Ecto neural progenitor cell (in vitro differentiated cells): ENCODE measurements at regions not wholly inside any gene's neighbourhood (a gene's known extent, or its start where the extent isn't known, plus 50 kb on each side); places are given as distances from the start of the nearest gene placed in this dataset.

Experiments used
- DNase-seq: peaks from one replicate; pipeline ENCODE4 v3.0.0-alpha.2; 2018; ENCODE audit warnings: low spot score

- no peak for DNase-seq
These were observed 210.0 kb downstream of the FOXO1 start for GRCh38 chr13:40456397-40456953.

DNA sequence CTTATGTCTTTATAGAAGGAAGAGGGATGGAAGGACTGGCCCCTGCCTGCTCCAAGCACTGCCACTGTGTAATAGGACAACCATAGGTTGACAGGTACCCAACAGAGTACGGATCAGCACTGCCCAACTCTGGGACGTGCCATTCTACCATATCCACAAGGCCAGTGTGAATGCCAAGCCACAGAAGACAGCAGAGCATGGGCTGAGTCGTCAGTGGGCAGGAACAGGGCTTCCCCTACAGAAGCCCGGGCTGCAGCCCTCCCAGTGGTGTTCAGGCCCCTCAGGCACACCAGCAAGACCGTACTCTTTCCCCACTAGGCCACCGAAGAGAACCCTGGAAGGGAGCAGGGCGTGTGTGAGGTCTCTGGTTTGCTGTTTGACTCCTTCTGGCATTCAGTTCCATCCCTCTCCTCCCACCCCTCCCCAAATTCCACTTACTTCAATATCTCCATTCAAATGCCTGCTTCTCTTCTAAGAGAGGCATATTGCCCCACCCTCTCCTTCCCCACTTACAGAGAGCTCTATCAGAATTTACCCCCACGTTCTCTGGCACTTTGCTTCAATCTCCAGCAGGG, 209.4 kb downstream of the FOXO1 start:
- DNase-seq, result no peak

DNA sequence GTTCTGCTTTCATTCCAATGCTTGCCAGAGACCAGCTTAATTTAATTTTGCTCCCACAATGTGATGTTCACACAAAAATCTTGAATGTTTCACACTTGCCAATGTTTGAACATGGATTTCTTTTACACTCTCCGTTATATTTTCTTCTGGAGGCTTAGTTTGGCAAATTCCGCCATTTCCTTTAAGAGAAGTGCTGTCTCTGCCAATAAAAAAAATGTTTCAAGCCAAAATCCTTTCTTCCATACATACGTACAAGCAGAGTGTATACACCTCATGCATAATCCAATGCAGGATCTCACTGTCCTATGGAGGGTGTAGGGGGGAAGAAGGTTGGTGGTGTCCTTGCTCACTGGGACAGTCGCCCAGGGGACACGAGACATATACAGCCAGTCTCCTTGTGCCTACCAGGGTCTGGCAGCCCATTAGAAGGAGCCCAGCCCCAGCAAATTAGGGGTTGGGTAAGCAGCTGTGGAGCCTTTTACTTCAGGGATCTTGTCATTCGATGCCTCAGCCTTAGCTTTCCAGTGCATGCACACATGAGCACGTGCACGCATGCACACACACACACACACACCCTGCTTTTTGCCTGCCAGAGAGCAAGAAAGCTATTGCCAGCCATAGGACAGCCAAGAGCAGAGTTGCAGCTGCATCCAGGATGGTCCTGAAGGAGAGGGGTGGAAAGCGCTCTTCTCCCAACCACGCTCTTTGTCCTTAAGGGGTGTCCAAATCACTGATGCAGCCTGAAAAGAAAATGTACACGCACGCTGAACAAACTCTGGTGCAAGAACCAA, 208.3 kb downstream of the FOXO1 start:
- no peak for DNase-seq

DNA sequence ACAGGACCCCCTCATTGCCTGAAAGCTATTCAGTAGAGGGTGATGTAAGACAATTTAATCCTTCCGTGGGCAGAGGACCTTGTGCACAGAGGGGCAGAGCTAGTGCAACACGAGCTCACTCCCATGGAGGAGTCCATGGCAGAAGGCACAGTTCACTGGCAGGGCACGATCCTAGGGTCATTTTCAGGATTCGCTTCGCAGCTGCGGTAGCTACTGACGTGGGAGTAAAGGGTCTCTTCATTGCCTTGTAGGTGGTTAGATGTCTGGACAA, 207.8 kb downstream of the FOXO1 start:
- DNase-seq, result no peak

DNA sequence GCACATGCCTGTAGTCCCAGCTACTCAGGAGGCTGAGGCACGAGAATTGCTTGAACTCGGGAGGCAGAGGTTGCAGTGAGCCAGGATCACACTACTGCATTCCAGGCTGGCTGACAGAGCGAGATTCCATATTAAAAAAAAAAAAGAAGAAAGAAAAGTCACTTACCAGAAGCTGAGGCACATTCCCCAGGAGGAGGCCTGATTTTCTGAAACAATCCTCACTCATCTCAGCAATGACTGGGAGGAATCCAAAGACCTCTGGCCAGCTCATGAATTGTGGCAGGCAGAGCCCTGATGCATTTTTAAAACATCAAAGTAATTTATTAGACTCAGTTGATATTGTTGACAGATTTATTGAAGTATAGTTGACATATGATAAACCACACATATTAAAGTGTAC, 206.3 kb downstream of the FOXO1 start:
- DNase-seq, result no peak

- DNase-seq, result no peak
These were observed 202.0 kb downstream of the FOXO1 start for GRCh38 chr13:40464337-40465014.

GRCh38 chr13:40465015-40465390, 201.4 kb downstream of the FOXO1 start:
- DNase-seq, result no peak

- no peak for DNase-seq
These were observed 200.2 kb downstream of the FOXO1 start for GRCh38 chr13:40466272-40466671.

- no peak for DNase-seq
These were observed 198.1 kb downstream of the FOXO1 start for GRCh38 chr13:40468227-40468838.

DNA sequence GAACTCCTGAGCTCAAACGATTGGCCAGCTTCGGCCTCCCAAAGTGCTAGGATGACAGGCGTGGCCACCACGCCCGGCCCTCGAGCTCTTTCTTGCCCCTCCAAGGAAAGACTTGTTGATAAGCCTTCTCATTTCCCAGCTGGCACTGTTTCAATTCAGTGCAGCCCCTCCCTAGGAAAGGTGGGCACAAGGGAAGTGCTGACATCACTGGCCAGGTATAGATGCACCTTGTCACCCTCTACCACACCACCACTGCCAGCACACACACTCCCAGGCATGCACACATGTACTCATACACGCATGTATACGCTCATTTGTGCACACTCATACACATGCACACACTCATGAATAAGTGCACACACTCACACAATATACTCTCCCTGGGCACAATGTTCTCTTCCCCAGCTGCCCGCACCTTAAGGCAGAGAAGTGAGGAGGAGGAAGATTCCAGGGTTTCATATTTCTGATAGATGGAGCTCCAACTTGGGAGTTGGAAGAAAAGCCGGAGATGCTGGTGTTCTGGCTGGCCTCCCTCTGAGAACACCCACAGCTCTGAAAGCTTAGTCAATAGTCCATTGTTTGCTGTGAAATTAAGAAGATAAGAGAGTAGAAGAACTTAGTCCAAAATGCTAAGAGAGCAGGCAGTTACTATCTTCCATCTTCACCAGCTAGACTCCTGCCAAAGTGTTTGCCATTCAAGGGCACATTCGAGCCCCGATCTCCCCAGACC, 196.7 kb downstream of the FOXO1 start:
- DNase-seq, result no peak

DNA sequence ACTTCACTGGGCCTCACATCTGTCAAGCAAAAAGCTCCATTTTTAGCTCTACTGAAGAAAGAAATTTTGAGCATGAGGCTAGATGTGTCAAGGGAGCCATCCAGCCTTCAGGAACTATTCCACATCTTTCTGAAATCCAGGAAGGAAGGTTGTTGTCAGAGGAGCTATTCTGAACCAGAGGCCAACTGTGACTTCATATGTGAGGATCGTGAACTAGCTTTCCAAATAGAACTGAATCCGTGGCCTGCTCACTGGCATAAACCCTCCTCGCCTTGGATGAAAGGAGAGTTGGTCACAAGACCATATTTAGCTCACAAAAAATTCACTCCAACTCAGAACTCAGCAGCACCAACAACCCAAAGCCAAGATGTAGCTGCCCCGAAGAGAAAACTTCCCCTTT, 195.8 kb downstream of the FOXO1 start:
- no peak for DNase-seq

DNA sequence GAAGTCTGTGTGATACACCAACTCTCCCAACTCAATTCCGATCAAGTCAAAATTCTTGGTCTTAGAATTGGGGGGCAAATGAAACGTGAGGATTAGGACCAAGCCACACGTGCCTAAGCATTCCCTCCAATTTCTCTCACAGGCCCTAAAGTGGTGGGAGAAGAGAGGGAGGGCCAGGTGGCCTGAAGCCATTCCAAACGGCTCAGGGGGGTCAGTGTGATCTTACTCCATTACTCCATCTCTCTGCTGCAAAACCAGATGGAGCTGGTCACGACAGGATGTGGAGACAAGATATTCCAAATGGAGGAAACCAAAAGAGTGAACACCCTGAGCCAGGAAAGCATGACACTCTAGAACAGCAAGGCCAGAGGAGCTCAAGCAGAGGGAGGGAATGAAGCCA, 195.4 kb downstream of the FOXO1 start:
- DNase-seq, result no peak

DNA sequence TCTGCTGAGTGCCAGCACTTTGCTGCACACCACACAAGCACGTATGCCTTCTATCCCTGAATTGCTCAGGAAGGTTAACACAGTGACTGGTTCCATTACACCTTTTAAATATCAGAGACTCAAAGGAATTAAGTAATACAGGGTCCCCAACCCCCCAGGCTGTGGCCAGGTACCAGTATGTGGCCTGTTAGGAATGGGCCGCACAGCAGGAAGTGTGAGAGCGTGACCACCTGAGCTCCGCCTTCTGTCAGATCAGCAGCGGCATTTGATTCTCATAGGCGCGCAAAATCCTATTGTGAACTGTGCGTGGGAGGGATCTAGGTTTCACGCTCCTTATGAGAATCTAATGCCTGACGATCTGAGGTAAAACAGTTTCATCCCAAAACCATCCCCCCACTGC, 194.5 kb downstream of the FOXO1 start:
- DNase-seq, result no peak

DNA sequence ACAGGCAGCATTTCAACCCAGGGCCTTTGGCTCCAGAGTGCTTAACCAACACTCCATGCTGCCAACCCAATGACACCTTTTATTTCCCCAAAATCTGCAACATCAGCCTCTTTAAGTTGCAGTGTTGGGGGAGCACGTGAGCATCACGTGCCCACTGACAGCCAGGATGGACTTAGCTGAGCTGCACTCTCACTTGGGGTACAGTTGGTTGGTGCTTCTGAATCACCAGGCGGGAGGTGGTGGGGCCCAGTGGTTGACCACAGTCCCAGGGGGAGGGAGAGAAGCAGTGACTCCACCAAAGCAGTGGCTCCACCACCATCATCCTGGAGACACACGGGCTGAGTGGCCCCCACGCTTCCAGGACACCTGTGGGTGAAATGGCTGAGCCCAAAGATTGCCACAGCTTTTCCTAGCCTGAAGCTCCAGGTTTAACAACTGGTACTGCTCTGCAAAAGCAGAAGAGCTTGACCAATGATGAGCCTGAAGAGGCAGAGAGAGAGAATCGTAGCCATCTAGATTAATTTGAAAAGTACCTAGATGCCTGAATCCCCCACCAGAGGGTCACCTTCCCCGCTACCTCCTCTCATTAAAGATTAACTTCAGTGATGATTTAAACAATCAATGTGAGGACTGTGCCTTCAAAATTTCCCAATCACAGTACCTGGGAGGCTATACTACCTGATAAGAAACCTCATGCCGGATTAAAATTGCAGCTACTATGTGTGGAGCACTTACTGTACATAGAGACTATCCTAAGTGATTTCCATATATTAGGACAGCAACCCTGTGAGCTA, 193.8 kb downstream of the FOXO1 start:
- DNase-seq, result no peak

- no peak for DNase-seq
These were observed 190.8 kb downstream of the FOXO1 start for GRCh38 chr13:40475617-40476016.

GRCh38 chr13:40476175-40476958, 190.1 kb downstream of the FOXO1 start:
- no peak for DNase-seq

DNA sequence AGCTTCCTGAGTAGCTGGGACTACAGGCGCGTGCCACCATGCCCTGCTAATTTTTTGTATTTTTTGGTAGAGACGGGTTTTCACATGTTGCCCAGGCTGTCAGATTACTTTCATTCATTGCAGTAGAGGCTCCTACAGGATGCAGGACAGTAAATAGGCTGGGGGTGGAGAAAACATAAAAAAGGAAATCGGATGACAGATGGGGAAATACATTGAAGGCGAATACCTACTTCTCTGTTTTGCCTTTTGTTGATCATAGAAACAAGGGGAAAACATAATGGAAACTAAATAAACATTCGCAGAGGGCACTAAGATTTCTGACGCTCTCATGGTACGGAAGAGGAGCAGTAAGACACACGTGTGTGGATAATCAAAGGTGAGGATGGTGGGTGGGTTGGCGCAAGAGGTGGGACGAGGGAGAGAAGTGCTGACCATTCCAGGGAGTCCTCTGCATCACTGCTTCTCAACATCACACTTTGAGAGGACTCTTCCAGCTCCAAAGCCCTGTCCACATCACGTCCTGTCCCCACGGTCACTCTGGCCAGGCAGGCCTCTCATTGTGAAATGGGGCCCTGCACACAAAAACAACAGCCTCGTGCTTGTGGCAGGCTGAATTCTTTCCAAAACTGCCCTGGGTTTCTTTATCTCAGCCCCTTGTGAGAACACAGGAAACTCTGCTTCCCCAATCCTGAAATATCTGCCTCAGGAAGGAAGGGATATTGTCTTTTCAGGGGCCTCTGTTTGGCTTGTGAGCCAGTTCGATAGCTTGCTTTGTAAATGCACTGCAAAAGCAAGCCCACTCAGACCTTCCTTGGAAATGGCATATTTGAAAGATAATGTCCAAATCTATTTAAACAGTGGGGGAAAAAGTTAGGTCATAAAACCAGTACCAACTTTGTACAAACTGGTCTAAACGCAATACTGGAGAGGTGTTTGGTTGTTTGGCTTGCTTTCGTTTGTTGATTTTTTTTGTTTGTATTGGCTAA, 188.5 kb downstream of the FOXO1 start:
- DNase-seq, result no peak

DNA sequence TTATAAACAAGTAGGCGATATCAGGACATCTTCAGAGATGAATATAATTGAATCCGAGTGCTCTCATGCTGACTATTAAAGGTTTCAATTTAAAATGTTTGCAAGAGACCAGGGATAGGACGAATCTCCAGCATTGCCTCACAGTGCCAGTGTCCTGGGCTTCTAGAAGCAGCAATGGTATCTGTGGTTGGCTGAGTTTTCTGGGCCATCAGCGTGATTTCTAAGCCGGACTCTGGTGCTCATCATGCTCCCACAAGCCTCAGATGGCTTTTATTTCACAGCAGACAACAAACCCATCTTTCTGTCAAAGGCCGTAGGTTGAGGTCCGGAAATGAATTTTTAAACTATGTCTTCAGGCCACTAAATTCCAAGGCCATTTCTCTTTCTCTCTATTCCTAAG, 187.7 kb downstream of the FOXO1 start:
- DNase-seq, result no peak

DNA sequence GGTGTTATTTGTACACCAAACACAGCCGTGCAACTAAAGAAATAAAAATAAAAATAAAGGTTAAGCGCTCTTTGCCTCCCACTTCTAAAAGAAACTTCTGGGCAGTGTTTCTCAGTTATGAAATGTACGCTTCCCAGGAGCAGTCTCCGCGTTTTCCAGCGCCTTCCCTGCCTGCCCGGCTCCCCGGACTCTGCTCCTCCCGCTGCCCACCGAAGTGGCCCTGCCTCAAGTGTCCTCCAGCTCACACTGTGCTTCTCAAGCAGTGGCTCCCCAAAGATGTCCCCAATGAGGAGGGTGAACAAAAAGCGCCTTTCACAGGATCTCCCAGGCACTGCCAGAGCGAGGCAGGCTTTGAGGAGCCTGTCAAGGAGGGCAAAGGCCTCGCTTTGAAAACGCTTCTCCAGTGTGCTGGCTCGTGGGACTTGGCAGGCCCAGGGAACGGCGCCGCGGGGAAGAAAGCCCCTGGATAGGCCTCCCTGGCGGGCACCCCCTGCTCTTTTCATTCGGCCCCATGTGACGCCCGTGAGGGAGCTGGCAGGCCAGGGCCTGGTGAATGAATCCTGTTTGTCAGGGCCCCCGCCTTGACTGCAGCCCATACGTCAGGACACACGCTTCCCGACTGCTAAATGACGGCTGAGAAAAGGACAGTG, 187.1 kb downstream of the FOXO1 start:
- no peak for DNase-seq
